B cell (primary cell): ENCODE measurements at regions not wholly inside any gene's neighbourhood (a gene's known extent, or its start where the extent isn't known, plus 50 kb on each side); places are given as distances from the start of the nearest gene placed in this dataset.

Experiments used
- EZH2 ChIP-seq: IDR thresholded peaks from 2 replicates; pipeline ENCODE4 v1.6.1; 2012; ENCODE audit warnings: borderline replicate concordance, low read depth, mild to moderate bottlenecking, moderate library complexity, low read length; ENCODE audit not compliant: insufficient read depth, poor library complexity, severe bottlenecking
- TF ChIP-seq, protein P1 (sequence below): fragments of 200-600 bp; IDR thresholded peaks from one replicate; pipeline ENCODE4 v1.8.0; 2022; ENCODE audit warnings: antibody characterized with exemption, mild to moderate bottlenecking

DNA sequence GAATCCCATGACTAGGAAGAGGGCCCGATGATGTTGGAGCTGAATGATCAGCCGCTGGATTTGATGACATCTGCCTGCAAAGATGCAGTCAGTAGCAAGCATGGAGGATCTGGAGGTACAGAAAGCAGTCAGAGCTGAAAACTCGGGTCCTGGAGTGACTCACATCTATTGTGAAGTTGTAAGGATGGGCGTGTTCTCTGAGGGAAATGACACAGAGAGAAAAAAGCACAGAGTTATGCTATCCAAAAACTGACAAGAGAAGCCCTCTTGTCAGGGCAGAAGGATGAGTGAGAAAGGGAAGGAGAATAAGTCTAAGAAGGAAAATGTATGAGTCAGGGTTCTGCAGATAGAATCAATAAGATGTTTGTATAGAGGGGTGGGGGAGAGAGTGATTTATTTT lies 380.4 kb upstream of the CCDC196 start:
- TF ChIP-seq, protein P1, sequence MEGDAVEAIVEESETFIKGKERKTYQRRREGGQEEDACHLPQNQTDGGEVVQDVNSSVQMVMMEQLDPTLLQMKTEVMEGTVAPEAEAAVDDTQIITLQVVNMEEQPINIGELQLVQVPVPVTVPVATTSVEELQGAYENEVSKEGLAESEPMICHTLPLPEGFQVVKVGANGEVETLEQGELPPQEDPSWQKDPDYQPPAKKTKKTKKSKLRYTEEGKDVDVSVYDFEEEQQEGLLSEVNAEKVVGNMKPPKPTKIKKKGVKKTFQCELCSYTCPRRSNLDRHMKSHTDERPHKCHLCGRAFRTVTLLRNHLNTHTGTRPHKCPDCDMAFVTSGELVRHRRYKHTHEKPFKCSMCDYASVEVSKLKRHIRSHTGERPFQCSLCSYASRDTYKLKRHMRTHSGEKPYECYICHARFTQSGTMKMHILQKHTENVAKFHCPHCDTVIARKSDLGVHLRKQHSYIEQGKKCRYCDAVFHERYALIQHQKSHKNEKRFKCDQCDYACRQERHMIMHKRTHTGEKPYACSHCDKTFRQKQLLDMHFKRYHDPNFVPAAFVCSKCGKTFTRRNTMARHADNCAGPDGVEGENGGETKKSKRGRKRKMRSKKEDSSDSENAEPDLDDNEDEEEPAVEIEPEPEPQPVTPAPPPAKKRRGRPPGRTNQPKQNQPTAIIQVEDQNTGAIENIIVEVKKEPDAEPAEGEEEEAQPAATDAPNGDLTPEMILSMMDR = no peak
- TF ChIP-seq EZH2 = no peak
